Activated CD8-positive, alpha-beta memory T cell treated with anti-CD3 and anti-CD28 coated beads for 24 hours (primary cell): ENCODE measurements at regions not wholly inside any gene's neighbourhood (a gene's known extent, or its start where the extent isn't known, plus 50 kb on each side); places are given as distances from the start of the nearest gene placed in this dataset.
"Not testable (repeated sequence)": the region's sequence is repeated elsewhere in the genome, so short reads cannot be mapped to it uniquely, and the experiment has no call there.

Source experiments
- DNase-seq: peaks from one replicate; pipeline ENCODE4 v3.0.0-alpha.2; 2020

- no peak for DNase-seq
Observed at GRCh38 chr2:198909525-198910267, 548.0 kb downstream of the SATB2 start.

GRCh38 chr2:198905881-198906612 lies 551.7 kb downstream of the SATB2 start:
- DNase-seq = no peak

DNA sequence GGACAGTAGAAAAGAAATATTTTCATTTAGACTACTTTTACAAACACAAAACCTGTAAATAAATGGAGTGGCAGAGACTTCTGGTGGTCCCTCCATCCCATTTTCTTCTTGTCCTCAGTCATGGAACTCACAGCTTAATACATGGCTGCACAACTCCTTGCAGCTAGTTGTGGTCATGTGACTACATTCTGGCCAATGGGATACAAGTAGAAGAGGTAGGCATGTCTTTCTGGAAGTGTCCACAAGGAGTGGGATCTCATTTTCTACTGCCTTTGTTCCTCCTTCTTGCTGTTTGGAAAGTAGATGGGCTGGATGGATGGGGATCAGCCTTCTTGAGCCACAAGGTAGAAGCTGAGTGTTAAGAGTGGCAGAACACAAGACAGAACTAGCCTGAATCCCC lies 555.8 kb downstream of the SATB2 start:
- no peak for DNase-seq

DNA sequence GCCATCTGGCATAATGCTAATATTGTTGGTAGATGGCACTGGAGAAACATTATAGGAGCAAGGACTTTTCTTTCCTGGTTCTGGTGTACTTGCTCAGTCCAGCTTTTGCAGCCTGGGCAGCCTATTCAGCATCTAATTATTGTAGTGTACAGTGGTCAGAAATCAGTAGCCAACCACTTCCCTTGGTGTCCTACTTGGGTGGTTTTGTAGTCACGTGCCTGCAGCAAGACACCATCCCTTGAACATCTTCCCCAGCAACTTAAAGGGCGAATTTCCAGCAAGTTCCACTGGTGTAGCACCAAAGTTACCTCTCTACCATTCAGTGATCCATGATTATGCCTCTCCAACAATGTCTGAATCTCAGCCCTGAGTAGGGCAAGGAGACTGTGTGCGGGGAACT lies 557.6 kb downstream of the SATB2 start:
- no peak for DNase-seq

- no peak for DNase-seq
Observed at GRCh38 chr2:198890490-198890889, 567.2 kb downstream of the SATB2 start.

DNA sequence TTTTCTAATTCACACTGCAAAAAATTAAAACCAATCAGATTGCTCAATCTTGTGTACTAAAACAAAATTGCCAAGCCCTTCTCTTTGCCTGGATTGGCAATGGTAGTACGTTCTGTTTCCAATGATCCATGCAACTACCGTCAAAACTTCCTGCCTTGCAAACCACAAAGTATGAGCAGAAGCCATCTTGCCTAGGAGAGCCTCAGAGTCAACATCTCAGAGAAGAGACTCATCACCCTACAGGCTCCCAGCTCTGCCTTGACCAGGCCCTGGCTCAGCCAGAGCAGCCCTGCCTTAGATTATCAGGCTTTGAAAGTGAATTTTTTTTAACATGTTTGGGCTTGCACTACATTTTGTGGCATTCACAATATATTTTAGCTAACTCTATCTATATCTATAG lies 574.1 kb downstream of the SATB2 start:
- DNase-seq = no peak

- DNase-seq = no peak
Observed at GRCh38 chr2:198880986-198881385, 576.8 kb downstream of the SATB2 start.

- DNase-seq = no peak
Observed at GRCh38 chr2:198880421-198880820, 577.3 kb downstream of the SATB2 start.

- DNase-seq = no peak
Observed at GRCh38 chr2:198874472-198874858, 583.3 kb downstream of the SATB2 start.

DNA sequence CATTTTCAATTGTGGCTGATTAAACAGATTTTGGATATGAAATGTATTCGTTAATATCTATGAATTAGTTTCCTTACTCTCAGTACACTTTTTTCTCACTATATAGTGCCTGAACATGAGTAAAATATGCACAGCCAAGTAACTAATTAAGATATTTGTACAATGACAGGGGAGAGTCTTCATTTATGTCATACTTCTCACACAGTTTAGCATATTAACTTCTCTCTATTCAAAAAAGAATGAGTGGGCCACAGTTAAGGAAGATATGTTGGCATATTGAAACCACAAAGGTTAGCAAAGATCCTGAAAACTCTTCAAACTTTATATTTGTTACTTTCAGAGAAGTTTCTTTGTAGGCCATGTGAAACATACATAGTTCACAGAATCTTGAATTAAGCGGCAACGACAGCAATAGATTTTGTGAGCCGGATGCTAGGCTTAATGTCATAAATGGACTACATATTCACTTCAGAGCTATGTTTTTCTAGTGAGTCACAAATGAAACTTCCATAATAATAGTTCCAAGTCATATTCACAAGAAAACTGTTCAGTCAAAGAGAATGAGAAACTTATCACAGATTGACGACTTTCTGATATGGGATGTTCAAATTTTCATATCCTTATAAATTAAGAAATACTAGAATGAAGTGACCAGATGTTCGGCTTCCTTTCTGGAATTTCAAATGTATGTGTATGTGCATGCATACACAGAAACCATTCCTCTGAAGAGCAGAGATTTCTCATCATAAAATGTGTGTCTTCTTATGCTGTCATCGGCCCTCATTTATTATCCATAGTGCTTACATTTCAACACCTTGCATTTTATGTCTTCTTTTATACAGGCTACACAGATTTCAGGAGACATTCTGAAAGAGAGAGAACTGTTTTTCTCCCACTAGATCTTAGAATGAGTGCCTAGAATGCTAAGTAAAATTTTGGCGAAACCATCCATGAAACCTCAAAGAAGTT lies 584.0 kb downstream of the SATB2 start:
- no peak for DNase-seq

DNA sequence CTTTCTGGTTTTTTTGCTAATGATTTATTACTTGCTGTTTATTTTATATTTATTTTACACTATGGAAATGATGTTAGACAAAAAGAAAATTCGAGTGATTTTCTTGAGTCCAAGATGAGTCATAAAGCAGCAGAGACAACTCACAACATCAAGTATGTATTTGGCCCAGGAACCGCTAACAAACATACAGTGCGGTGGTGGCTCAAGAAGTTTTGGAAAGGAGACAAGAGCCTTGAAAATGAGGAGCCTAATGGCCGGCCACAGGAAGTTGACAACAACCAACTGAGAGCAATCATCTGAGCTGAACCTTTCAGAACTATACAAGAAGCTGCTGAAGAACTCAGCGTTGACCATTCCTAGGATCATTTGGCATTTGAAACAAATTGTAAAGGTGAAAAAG lies 594.1 kb downstream of the SATB2 start:
- DNase-seq = no peak

DNA sequence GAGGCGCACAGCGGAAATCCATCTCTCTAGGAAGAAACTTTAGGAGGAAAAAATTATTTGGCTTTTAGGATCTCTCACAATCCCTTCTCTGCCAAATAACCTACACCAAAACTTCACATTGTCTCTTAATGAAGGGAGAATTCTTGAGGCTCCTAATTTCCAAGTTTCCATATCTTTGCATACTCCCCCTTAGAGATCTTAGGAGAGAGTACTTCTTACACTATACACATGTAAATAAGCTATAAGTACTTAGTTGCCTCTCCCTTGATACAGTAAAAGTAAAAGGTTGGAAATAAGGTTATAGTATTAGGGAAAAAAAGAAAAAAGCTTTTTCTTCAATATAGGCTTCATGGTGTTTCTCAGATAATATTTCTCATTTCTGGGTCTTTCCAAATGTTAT lies 596.7 kb downstream of the SATB2 start:
- no peak for DNase-seq

- no peak for DNase-seq
Observed at GRCh38 chr2:198857246-198857645, 600.5 kb downstream of the SATB2 start.

GRCh38 chr2:198855746-198856145 lies 602.0 kb downstream of the SATB2 start:
- DNase-seq = not testable (repeated sequence)

- no peak for DNase-seq
Observed at GRCh38 chr2:198852248-198852647, 605.5 kb downstream of the SATB2 start.

- no peak for DNase-seq
Observed at GRCh38 chr2:198825534-198825933, 632.2 kb downstream of the SATB2 start.

DNA sequence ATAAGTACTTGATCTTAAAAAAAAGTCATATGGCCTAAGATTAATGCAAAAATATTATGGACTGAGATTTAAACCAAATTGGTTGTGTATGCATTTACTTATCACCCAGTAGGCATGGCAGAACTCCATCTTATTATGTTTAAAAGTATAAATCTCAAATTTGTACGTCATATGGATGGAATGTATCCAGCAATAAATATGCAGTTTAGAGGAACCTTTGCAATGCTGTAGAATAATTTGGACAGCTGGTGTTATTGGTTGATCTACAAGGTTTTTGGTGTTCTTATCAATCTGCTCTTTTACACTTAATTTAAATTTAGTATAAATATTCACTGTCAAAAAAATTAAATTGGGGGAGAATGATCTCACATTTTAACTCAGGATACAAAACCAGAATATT lies 640.2 kb downstream of the SATB2 start:
- DNase-seq = no peak

GRCh38 chr2:198815626-198816025 lies 642.1 kb downstream of the SATB2 start:
- no peak for DNase-seq

DNA sequence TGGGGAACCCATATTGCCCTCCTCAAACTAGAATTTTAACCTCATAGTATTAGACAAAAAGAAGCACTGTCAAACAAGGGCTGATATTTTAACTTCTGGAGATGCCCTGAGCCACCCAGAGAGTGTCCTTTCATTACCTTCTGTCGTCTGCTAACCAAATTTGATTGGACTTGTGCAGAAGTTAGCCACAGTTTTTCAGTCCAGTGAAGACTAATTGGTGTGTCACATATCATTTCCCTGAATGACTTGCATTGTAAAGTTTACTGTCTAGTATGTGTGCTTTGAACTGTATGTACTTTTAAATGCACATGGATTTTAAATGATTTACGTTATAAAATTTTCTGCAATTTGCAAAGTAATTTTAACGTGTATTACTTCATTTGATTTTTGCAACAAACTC lies 646.5 kb downstream of the SATB2 start:
- no peak for DNase-seq

DNA sequence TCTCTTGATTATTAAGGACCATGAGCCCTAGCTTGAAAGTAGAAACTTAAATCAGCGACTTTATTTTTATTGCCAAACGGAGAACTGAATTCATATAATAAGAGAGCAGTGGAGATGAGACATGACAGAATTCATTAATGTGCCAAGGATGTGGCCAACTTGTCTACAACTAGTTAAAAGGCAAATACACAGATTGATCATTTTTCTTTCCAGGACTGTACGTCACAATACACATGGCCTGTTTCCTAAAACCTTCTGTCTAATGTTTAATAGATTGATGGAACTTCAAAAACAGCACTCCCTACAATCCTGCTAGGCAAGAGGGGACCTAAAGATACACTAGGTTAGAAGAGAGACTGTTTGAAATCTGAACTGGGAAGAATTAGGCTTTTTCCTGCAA lies 647.8 kb downstream of the SATB2 start:
- DNase-seq = no peak

GRCh38 chr2:198807131-198807530 lies 650.6 kb downstream of the SATB2 start:
- no peak for DNase-seq

- no peak for DNase-seq
Observed at GRCh38 chr2:198795419-198795818, 662.3 kb downstream of the SATB2 start.

- no peak for DNase-seq
Observed at GRCh38 chr2:198791623-198792022, 666.1 kb downstream of the SATB2 start.
